ENCODE measurements at regions not wholly inside any gene's neighbourhood (a gene's known extent, or its start where the extent isn't known, plus 50 kb on each side); places are given as distances from the start of the nearest gene placed in this dataset.

DNA sequence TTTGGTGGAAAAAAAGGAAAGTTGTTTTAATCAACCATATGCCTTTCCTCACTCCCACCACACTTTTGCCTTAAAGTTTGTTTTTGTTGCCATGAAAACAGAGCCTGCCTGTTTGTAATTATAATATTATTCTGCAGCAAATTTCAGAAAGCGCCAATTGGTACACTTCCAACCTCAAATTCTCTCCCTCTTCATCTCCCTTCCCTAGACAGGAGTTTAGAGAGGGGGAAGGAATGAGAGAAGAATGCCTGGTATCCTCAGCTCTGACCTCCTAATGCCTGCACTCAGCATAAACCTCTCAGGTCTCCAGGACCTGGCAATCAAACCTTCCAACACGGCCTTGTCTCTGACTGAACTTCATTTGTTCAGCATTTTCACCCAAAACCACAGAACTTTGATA lies 138.4 kb upstream of the HCCS start:
- 0 out of 2 replicates have a peak, but pooled peaks cover 7% of the 10 kb centered on the region for H3K9me3 ChIP-seq
- H3K27ac ChIP-seq: no peak overlapping the region

DNA sequence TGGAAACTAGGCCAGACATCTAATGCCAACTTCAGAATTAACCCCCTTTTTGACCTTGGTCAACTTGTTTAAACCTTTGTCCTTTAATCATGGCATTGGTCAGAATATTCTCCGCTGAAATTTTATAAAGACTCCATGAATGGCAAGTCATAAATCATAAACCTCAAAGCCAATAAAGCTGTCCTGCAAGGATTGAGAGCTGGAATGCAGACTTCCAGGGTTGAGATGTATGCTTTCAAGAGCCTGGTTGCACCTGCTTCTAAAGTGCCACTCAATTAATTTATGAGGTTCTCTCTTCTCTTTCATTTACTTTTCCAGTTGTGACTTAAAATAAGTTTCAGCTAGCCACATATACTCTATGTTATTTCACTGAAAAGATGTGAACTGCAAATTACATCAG lies 136.2 kb upstream of the HCCS start:
- Histone ChIP-seq H4K20me1 (no peaks in the 10 kb centered on the region), H3K27ac (no peak overlapping the region), H3K4me3 (no peak overlapping the region), H3K4me2 (no peak overlapping the region), H3K27me3 (peaks cover 59% of the 10 kb centered on the region), H3K4me1 (no peaks in the 10 kb centered on the region), H3K36me3 (no peaks in the 10 kb centered on the region), H3K9ac (no peak overlapping the region), H3K9me3 (0 out of 2 replicates have a peak, but pooled peaks cover 4% of the 10 kb centered on the region)
- TF ChIP-seq Cebpa-rat (IDR thresholded peaks at IDR 0.05): no peak

More for the DNA sequence above, 138.4 kb upstream of the HCCS start:
- no peak for TF ChIP-seq Cebpa-rat (IDR thresholded peaks at IDR 0.05)
- no peaks in the 10 kb centered on the region for H3K36me3 ChIP-seq
- H3K4me3 ChIP-seq: no peak overlapping the region
- H3K4me1 ChIP-seq: no peaks in the 10 kb centered on the region
- no peak overlapping the region for H3K4me2 ChIP-seq
- H3K27me3 ChIP-seq: peaks cover 52% of the 10 kb centered on the region
- no peaks in the 10 kb centered on the region for H4K20me1 ChIP-seq
- H3K9ac ChIP-seq: no peak overlapping the region

DNA sequence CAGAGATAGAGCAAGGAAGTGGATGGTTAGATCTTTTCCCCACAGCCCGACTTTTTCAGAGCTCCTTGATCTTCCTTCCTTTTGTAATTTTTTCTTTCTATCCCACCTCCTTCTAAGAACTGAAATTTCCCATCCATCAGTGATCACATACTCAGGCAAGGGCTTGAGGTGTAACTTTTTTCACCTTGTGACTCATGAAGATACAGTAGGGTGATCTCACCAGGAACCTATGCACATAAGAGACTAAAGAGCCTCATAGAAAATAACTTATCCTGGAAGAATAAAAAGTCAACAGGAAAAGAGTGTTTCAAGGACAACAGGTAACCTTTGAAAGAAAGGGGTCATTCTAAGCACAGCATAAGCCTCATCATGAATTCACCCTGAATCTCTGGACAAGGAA lies 131.2 kb upstream of the HCCS start:
- H3K9me3 ChIP-seq: 0 out of 2 replicates have a peak, but pooled peaks cover 4% of the 10 kb centered on the region
- no peaks in the 10 kb centered on the region for H3K36me3 ChIP-seq
- H3K4me3 ChIP-seq: no peak overlapping the region
- no peak overlapping the region for H3K9ac ChIP-seq
- TF ChIP-seq Cebpa-rat (IDR thresholded peaks at IDR 0.05): no peak
- H4K20me1 ChIP-seq: no peaks in the 10 kb centered on the region; the same call in 1 of the 2 replicates
- H3K4me1 ChIP-seq: no peaks in the 10 kb centered on the region
- no peak overlapping the region for H3K4me2 ChIP-seq
- H3K27me3 ChIP-seq: peaks cover 72% of the 10 kb centered on the region
- H3K27ac ChIP-seq: no peak overlapping the region

DNA sequence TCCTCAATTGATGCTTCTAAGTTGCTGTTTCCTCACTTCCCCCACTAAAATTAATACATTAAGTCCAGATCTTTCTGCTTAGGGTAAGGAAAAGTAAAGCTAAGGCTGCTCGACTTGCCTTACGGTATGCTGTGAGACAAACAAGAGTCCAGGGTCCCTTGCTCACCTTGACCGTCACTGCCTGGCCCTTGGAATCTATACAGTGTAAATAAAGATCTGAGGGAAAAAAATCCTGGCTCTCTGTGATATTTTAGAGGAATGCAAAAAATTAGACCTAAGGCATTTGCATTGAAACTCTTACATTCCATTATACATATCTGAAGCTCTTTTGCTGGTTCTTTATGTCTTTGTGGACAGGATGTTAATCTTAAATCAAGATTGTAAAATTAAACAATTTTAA lies 129.6 kb upstream of the HCCS start:
- Histone ChIP-seq H4K20me1 (no peaks in the 10 kb centered on the region; the same call in 1 of the 2 replicates), H3K4me1 (no peaks in the 10 kb centered on the region), H3K27ac (no peak overlapping the region), H3K9ac (no peak overlapping the region), H3K4me3 (no peak overlapping the region), H3K4me2 (no peak overlapping the region), H3K9me3 (0 out of 2 replicates have a peak, but pooled peaks cover 3% of the 10 kb centered on the region), H3K27me3 (peaks cover 85% of the 10 kb centered on the region), H3K36me3 (no peaks in the 10 kb centered on the region)
- no peak for TF ChIP-seq Cebpa-rat (IDR thresholded peaks at IDR 0.05)

DNA sequence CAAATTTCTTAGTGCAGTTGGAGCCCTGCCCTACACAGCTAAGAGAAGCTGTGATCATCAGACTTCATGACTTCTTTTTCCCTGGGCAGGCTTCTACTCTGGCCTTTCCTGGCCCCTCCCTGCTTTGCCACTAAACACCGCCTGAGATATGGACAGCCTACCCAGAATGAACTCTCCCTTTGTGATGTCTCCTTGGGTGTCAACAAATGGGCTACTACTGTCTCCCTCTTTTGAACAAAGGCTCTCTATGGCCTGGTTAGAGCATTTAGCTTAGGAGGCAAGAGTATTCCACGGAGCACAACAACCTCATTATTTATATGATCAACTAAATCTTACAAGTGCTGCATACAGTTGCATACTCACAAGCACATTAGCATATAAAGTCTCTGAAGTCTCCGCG lies 127.6 kb upstream of the HCCS start:
- Histone ChIP-seq H3K36me3 (no peaks in the 10 kb centered on the region), H3K9me3 (no peaks in the 10 kb centered on the region), H3K4me1 (no peaks in the 10 kb centered on the region), H3K4me3 (no peak overlapping the region), H3K27ac (no peak overlapping the region), H3K9ac (no peak overlapping the region), H3K4me2 (no peak overlapping the region), H3K27me3 (peaks cover 95% of the 10 kb centered on the region), H4K20me1 (no peaks in the 10 kb centered on the region; the same call in 1 of the 2 replicates)
- no peak for TF ChIP-seq Cebpa-rat (IDR thresholded peaks at IDR 0.05)

DNA sequence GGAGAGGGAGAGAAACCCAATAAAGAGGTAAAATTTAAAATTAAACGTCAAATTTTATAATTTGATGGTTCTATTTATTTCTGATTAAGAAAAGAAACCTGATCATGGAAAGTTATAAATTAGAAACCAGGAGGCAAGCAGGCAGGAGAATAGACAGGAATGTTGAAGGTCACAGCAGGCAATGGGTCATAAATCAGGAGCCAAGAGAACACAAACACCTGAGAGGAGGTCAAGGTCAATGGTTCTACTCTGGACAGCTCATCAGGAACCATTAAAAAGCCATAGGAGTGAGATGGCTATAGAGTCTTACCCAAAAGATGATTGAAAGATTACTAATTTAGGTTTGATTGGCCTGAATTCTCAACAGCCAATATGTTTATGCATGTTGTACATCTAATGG lies 126.9 kb upstream of the HCCS start:
- H4K20me1 ChIP-seq: no peaks in the 10 kb centered on the region; the same call in 1 of the 2 replicates
- H3K4me3 ChIP-seq: no peak overlapping the region
- no peaks in the 10 kb centered on the region for H3K4me1 ChIP-seq
- TF ChIP-seq Cebpa-rat (IDR thresholded peaks at IDR 0.05): no peak
- no peak overlapping the region for H3K27ac ChIP-seq
- no peak overlapping the region for H3K4me2 ChIP-seq
- H3K9me3 ChIP-seq: no peaks in the 10 kb centered on the region
- H3K27me3 ChIP-seq: peaks cover 95% of the 10 kb centered on the region
- no peaks in the 10 kb centered on the region for H3K36me3 ChIP-seq
- H3K9ac ChIP-seq: no peak overlapping the region

DNA sequence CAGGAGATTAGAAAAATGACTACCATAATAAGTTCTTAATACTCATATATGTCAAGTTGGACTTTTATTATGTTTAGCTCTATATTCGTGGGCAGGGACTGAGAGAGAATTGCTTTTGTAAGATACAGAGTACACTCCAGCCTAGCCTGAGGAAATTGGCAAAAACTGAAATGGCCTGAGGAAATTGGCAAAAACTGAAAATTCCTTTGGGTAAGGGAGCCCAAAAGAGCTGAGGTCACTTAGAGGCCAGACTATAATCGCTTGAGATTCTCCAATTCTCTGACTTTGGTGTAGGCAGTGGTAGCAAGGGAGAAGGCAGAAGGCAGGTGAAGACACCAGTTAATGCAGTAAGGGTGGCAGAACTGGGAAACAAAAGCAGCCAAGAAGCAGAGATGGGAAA lies 124.5 kb upstream of the HCCS start:
- no peak for TF ChIP-seq Cebpa-rat (IDR thresholded peaks at IDR 0.05)
- no peak overlapping the region for H3K27ac ChIP-seq
- no peaks in the 10 kb centered on the region for H3K4me1 ChIP-seq
- peaks cover 94% of the 10 kb centered on the region for H3K27me3 ChIP-seq
- H3K36me3 ChIP-seq: no peaks in the 10 kb centered on the region
- no peak overlapping the region for H3K4me3 ChIP-seq
- no peak overlapping the region for H3K9ac ChIP-seq
- no peaks in the 10 kb centered on the region for H3K9me3 ChIP-seq
- no peaks in the 10 kb centered on the region; the same call in 1 of the 2 replicates for H4K20me1 ChIP-seq
- no peak overlapping the region for H3K4me2 ChIP-seq

DNA sequence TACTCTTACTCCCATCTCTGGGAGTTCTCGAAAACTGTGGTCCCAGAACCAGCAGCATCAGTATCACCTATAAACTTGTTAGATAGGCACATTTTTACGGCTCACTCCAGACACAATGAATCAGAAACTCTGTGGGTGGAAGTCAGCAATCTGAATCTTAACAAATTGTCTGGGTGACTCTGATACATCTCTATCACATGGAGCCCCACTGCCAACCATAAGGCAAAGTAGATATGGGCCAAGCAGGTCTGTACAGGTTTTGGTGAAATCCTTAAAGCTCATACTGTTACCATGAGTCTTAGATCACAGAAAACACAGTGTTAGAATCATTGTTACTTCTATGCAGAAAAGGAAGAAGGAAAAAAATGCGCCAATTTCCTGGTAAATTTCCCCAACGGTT lies 122.5 kb upstream of the HCCS start:
- H3K9ac ChIP-seq: no peak overlapping the region
- no peak overlapping the region for H3K4me3 ChIP-seq
- no peak overlapping the region for H3K27ac ChIP-seq
- no peaks in the 10 kb centered on the region for H3K36me3 ChIP-seq
- no peak for TF ChIP-seq Cebpa-rat (IDR thresholded peaks at IDR 0.05)
- no peaks in the 10 kb centered on the region for H3K9me3 ChIP-seq
- peaks cover 98% of the 10 kb centered on the region for H3K27me3 ChIP-seq
- no peak overlapping the region for H3K4me2 ChIP-seq
- H4K20me1 ChIP-seq: no peaks in the 10 kb centered on the region; the same call in 1 of the 2 replicates
- no peaks in the 10 kb centered on the region for H3K4me1 ChIP-seq

DNA sequence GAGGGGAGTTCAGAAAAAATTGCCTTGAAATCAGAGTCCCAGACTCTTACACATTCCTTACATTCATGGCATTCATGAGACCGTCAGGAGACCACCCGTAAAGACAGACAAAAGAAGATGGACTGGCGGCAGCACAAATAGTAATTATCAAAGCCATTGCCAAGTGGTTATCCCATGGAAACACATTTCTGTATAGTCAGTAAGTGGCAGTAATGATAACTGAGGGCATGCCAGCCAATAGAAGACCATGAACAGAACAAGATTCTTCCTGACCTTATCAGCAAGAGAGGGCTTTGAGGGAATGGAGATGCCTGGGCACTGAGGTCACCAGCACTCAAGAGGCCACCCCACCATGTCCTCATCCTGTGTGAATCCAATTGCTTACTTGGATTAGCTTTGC lies 121.7 kb upstream of the HCCS start:
- no peaks in the 10 kb centered on the region for H3K9me3 ChIP-seq
- peaks cover 95% of the 10 kb centered on the region for H3K27me3 ChIP-seq
- H4K20me1 ChIP-seq: no peaks in the 10 kb centered on the region; the same call in 1 of the 2 replicates
- H3K4me1 ChIP-seq: no peaks in the 10 kb centered on the region
- no peak overlapping the region for H3K27ac ChIP-seq
- H3K4me3 ChIP-seq: no peak overlapping the region
- H3K36me3 ChIP-seq: no peaks in the 10 kb centered on the region
- H3K9ac ChIP-seq: no peak overlapping the region
- no peak for TF ChIP-seq Cebpa-rat (IDR thresholded peaks at IDR 0.05)
- no peak overlapping the region for H3K4me2 ChIP-seq

DNA sequence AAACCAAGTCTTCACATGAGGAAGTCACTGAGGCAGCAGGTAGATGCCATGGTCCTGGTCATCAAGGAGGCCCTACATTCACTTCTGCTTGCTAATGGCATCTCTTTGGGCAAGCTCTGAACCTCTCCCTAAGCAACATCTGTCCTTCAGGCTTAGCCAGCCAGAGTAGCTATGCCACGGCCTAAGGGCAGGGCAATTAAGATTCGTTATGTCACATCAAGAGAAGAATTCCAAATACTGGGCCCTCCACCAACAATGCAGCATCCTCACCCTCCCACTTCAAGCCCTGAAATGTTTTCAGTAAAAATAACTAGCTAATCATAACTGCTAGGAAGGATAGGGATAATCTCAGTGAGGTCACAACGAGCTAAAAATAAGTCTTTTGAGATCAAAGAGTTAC lies 120.7 kb upstream of the HCCS start:
- Histone ChIP-seq H3K4me1 (no peaks in the 10 kb centered on the region), H3K4me2 (no peak overlapping the region), H3K4me3 (no peak overlapping the region), H3K27me3 (peaks cover 87% of the 10 kb centered on the region), H3K36me3 (no peaks in the 10 kb centered on the region), H4K20me1 (no peaks in the 10 kb centered on the region; the same call in 1 of the 2 replicates), H3K9ac (no peak overlapping the region), H3K27ac (no peak overlapping the region), H3K9me3 (no peaks in the 10 kb centered on the region)
- no peak for TF ChIP-seq Cebpa-rat (IDR thresholded peaks at IDR 0.05)

DNA sequence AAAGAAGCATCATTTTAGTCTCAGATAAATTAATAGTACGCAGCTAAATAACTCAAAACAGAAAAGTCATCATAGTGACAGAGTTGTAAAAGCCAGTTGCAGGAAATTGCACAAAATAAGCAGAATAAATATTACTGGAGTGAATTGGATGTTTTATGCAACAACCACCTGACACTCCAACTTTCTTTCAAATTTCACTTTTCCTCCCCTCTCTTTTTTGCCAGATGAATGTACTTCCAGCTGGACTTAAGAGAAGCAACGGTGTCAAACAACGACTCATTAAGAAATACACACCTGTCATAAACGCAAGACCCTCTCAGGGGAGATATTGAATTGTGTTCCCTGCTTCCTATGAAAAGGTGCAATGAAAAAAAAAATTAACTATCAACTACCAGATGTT lies 120.2 kb upstream of the HCCS start:
- no peak overlapping the region for H3K4me3 ChIP-seq
- TF ChIP-seq Cebpa-rat (IDR thresholded peaks at IDR 0.05): no peak
- H4K20me1 ChIP-seq: no peaks in the 10 kb centered on the region; the same call in 1 of the 2 replicates
- H3K36me3 ChIP-seq: no peaks in the 10 kb centered on the region
- no peaks in the 10 kb centered on the region for H3K9me3 ChIP-seq
- peaks cover 83% of the 10 kb centered on the region for H3K27me3 ChIP-seq
- H3K4me2 ChIP-seq: no peak overlapping the region
- no peak overlapping the region for H3K9ac ChIP-seq
- no peak overlapping the region for H3K27ac ChIP-seq
- H3K4me1 ChIP-seq: no peaks in the 10 kb centered on the region

All from BLaER1 (cell line).